Esophagus muscularis mucosa (tissue), 4 donors: ENCODE measurements at regions not wholly inside any gene's neighbourhood (a gene's known extent, or its start where the extent isn't known, plus 50 kb on each side); places are given as distances from the start of the nearest gene placed in this dataset.

Experiments used
- EP300 ChIP-seq: sonication (generic); formaldehyde crosslinking; IDR thresholded peaks from one replicate; pipeline ENCODE4 v1.6.1; 2017; ENCODE audit warnings: antibody characterized with exemption
- POLR2A ChIP-seq: fragments of 450-650 bp; IDR thresholded peaks from one replicate; pipeline ENCODE4 v1.6.1; 2017; ENCODE audit warnings: antibody characterized with exemption, moderate library complexity, mild to moderate bottlenecking, low read depth
- TF ChIP-seq, protein P1 (sequence below), 3 experiments: fragments of 200-600 bp in 2 of 3; fragments of 450-650 bp in 1 of 3; sonication (generic) in 2 of 3; IDR thresholded peaks; one replicate each; pipeline ENCODE4 v1.5.1; 2017 to 2019; ENCODE audit warnings: antibody characterized with exemption in 3 of 3, mild to moderate bottlenecking in 2 of 3, moderate library complexity in 1 of 3

DNA sequence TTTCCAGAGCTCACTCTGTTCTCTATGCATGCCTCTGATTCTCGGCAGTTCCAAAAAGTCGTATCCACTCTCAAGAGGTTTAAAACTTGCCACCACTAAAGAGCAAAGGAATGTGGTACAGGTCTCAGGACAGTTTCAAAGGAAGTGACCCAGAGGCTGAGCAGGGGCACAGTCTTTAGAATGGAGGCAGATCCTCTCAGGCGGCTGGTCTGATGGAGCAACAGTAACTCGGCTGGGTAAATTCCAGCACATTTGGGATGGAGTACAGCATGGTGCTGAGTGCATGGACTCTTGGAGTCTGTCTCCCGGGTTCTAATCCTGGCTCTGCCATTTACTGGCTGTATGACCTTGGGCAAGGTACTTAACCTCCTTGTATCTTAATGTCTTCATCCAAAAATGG, 88.1 kb upstream of the BACH2 start:
- TF ChIP-seq, protein P1, sequence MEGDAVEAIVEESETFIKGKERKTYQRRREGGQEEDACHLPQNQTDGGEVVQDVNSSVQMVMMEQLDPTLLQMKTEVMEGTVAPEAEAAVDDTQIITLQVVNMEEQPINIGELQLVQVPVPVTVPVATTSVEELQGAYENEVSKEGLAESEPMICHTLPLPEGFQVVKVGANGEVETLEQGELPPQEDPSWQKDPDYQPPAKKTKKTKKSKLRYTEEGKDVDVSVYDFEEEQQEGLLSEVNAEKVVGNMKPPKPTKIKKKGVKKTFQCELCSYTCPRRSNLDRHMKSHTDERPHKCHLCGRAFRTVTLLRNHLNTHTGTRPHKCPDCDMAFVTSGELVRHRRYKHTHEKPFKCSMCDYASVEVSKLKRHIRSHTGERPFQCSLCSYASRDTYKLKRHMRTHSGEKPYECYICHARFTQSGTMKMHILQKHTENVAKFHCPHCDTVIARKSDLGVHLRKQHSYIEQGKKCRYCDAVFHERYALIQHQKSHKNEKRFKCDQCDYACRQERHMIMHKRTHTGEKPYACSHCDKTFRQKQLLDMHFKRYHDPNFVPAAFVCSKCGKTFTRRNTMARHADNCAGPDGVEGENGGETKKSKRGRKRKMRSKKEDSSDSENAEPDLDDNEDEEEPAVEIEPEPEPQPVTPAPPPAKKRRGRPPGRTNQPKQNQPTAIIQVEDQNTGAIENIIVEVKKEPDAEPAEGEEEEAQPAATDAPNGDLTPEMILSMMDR (IDR thresholded peaks at IDR 0.05) = no peak
- no peak for TF ChIP-seq EP300
- no peak for TF ChIP-seq POLR2A
